OCI-LY7 (cell line): ENCODE measurements at regions not wholly inside any gene's neighbourhood (a gene's known extent, or its start where the extent isn't known, plus 50 kb on each side); places are given as distances from the start of the nearest gene placed in this dataset.

Experiments used
- BruUV-seq: library from RNA; stranded (reverse); fragments of 400-500 nt; replicated peaks from 2 replicates; lab custom pipeline; 2021; lab: Mats Ljungman, UMichigan
- CTCF ChIA-PET: fragments of 300-600 bp; sonication (Branson Sonifier 250); formaldehyde crosslinking; loops from one replicate; lab custom pipeline; 2022; ENCODE audit warnings: antibody characterized with exemption; ENCODE audit not compliant: unreplicated experiment; lab: Charles Lee
- POLR2A ChIA-PET: fragments of 300-600 bp; sonication (Branson Sonifier 250); formaldehyde crosslinking; loops from one replicate; lab custom pipeline; 2022; ENCODE audit warnings: antibody characterized with exemption; lab: Charles Lee
- DNase-seq: peaks from one replicate; pipeline ENCODE4 v3.0.0-alpha.2; 2015; ENCODE audit warnings: low spot score
- H2AFZ ChIP-seq: fragments of 200-600 bp; sonication (generic), shearing (Covaris generic); 2 replicates; pipeline ENCODE4 v1.6.1; 2014; ENCODE audit warnings: mild to moderate bottlenecking, antibody characterized with exemption, low read length, moderate library complexity
- H3K27ac ChIP-seq: fragments of 200-600 bp; sonication (generic); 2 replicates; pipeline ENCODE4 v1.5.1; 2014; ENCODE audit warnings: mixed run types, low read depth, mild to moderate bottlenecking, moderate library complexity, low read length, inconsistent platforms; ENCODE audit not compliant: poor library complexity, severe bottlenecking
- H3K36me3 ChIP-seq: fragments of 200-600 bp; sonication (generic); 2 replicates; pipeline ENCODE4 v1.6.1; 2014; ENCODE audit warnings: mild to moderate bottlenecking, antibody characterized with exemption, low read length, moderate library complexity, mixed read lengths; ENCODE audit not compliant: insufficient read depth
- H3K4me1 ChIP-seq: fragments of 200-600 bp; sonication (generic); 2 replicates; pipeline ENCODE4 v1.5.1; 2014; ENCODE audit warnings: mild to moderate bottlenecking, low read length; ENCODE audit not compliant: insufficient read depth, poor library complexity, severe bottlenecking
- H3K4me2 ChIP-seq: fragments of 200-600 bp; sonication (generic); 2 replicates; pipeline ENCODE4 v1.6.1; 2014; ENCODE audit warnings: mild to moderate bottlenecking, low read length
- H3K4me3 ChIP-seq: fragments of 200-600 bp; sonication (generic); 2 replicates; pipeline ENCODE4 v1.5.1; 2014; ENCODE audit warnings: mild to moderate bottlenecking, low read depth, low read length; ENCODE audit not compliant: poor library complexity, severe bottlenecking
- H3K79me2 ChIP-seq: fragments of 200-600 bp; sonication (generic); 2 replicates; pipeline ENCODE4 v1.6.1; 2016; ENCODE audit warnings: low read depth, mild to moderate bottlenecking, low read length, moderate library complexity, mixed read lengths; ENCODE audit not compliant: insufficient read depth
- H3K9me2 ChIP-seq: fragments of 200-600 bp; sonication (generic); 2 replicates; pipeline ENCODE4 v1.6.1; 2016; ENCODE audit warnings: mild to moderate bottlenecking, low read length, mixed read lengths; ENCODE audit not compliant: insufficient read depth
- H3K9me3 ChIP-seq: fragments of 200-600 bp; sonication (generic); 2 replicates; pipeline ENCODE4 v1.6.1; 2014; ENCODE audit warnings: mild to moderate bottlenecking, mixed run types, low read length, mixed read lengths
- H4K20me1 ChIP-seq: fragments of 200-600 bp; sonication (generic); 2 replicates; pipeline ENCODE4 v1.6.1; 2014; ENCODE audit warnings: mild to moderate bottlenecking, antibody characterized with exemption, low read length, moderate library complexity, mixed read lengths; ENCODE audit not compliant: insufficient read depth
- CTCF ChIP-seq: fragments of 200-600 bp; sonication (generic); conservative IDR thresholded peaks from 2 replicates; pipeline ENCODE4 v1.5.1; 2014; ENCODE audit warnings: mild to moderate bottlenecking, antibody characterized with exemption, low read length, moderate library complexity, mixed read lengths
- EZH2phosphoT487 ChIP-seq: fragments of 200-600 bp; sonication (generic); IDR thresholded peaks from 2 replicates; pipeline ENCODE4 v1.6.1; 2018; ENCODE audit warnings: low read depth, borderline replicate concordance, mild to moderate bottlenecking, mixed run types, antibody characterized with exemption, low read length, moderate library complexity, mixed read lengths
- intact Hi-C: fragments of 100-400 bp; cut with micrococcal nuclease; formaldehyde crosslinking; loops from one replicate; pipeline ENCODE4 v1.10.0; 2022; ENCODE audit not compliant: unreplicated experiment

GRCh38 chr6:106770663-106771062 lies 141.3 kb downstream of the QRSL1 start:
- no TSS peak for BruUV-seq
- Histone ChIP-seq H3K79me2 (no peaks in the 10 kb centered on the region), H3K4me3 (no peak overlapping the region), H3K27ac (no peak overlapping the region), H4K20me1 (no peaks in the 10 kb centered on the region), H2AFZ (no peak overlapping the region), H3K36me3 (no peaks in the 10 kb centered on the region; the same call in 1 of the 2 replicates), H3K9me2 (no peaks in the 10 kb centered on the region), H3K4me2 (no peak overlapping the region), H3K9me3 (peaks cover 12% of the 10 kb centered on the region), H3K4me1 (no peaks in the 10 kb centered on the region)
- no peak for DNase-seq
- intact Hi-C loops = no loop called here
- ChIA-PET POLR2A (interaction anchor here (1.0 to 1.2 kb wide), 2 partner anchors 18 to 41 kb away, joined by 4 to 6 read pairs; no protein-coding TSS in a partner anchor), CTCF (no interaction called here)
- TF ChIP-seq CTCF (no peak), EZH2phosphoT487 (no peak)

DNA sequence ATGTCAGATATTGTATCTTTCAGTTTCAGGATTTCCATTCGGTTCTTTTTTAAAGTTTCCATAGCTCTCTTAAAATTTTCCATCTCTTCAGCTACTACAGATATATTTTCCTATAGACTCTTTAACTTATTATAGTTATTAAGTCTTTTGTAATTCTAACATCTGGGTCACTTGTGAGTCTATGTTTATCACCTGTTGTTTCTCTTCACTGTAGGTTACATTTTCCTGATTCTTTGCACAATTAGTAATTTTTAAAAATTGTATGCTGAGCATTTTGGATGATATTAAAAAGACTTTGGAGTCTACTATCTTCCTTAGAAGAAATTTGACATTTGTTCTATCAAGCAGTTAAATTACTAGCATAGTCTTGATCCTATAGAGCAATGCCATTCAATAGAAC lies 140.7 kb downstream of the QRSL1 start:
- no TSS peak for BruUV-seq
- Histone ChIP-seq H3K4me2 (no peak overlapping the region), H3K27ac (no peak overlapping the region), H3K4me3 (no peak overlapping the region), H3K4me1 (peaks cover 5% of the 10 kb centered on the region), H4K20me1 (no peaks in the 10 kb centered on the region), H3K79me2 (no peaks in the 10 kb centered on the region), H3K36me3 (no peaks in the 10 kb centered on the region; the same call in 1 of the 2 replicates), H3K9me2 (no peaks in the 10 kb centered on the region), H2AFZ (no peak overlapping the region), H3K9me3 (peaks cover 12% of the 10 kb centered on the region)
- no peak for TF ChIP-seq EZH2phosphoT487
- no peak for TF ChIP-seq CTCF
- no peak for DNase-seq
- POLR2A ChIA-PET = interaction anchor here (0.8 kb wide), 1 partner anchor 30 kb away, joined by 3 read pairs; no protein-coding TSS in a partner anchor
- CTCF ChIA-PET = no interaction called here
- intact Hi-C loops = no loop called here

GRCh38 chr6:106767271-106767670 lies 137.9 kb downstream of the QRSL1 start:
- intact Hi-C loops = no loop called here
- POLR2A ChIA-PET = no interaction called here

More at GRCh38 chr6:106767271-106767670, 137.9 kb downstream of the QRSL1 start:
- Histone ChIP-seq H3K79me2 (no peaks in the 10 kb centered on the region), H3K4me1 (peaks cover 11% of the 10 kb centered on the region), H3K36me3 (no peaks in the 10 kb centered on the region; the same call in 1 of the 2 replicates), H3K4me3 (no peak overlapping the region), H2AFZ (no peak overlapping the region), H3K4me2 (no peak overlapping the region), H3K27ac (no peak overlapping the region), H4K20me1 (no peaks in the 10 kb centered on the region), H3K9me2 (no peaks in the 10 kb centered on the region), H3K9me3 (peaks cover 12% of the 10 kb centered on the region)
- CTCF ChIA-PET = interaction anchor here (0.6 kb wide), 1 partner anchor 241 kb away, joined by 3 read pairs; no protein-coding TSS in a partner anchor
- no peak for DNase-seq
- TF ChIP-seq EZH2phosphoT487 = no peak
- no peak for TF ChIP-seq CTCF
- no TSS peak for BruUV-seq
